Hippocampal formation (tissue), 2 donors: ENCODE measurements at regions not wholly inside any gene's neighbourhood (a gene's known extent, or its start where the extent isn't known, plus 50 kb on each side); places are given as distances from the start of the nearest gene placed in this dataset.

Experiments
- DNase-seq, 2 donors: peaks; one replicate each; lab custom pipeline; 2025; lab: John Stamatoyannopoulos, UW

GRCh38 chr4:65918872-65919271, 248.6 kb upstream of the EPHA5 start:
- DNase-seq: no peak

- DNase-seq: no peak
Measured at GRCh38 chr4:65918212-65918611, 247.9 kb upstream of the EPHA5 start.

- no peak for DNase-seq
Measured at GRCh38 chr4:65917486-65917885, 247.2 kb upstream of the EPHA5 start.

- DNase-seq: no peak
Measured at GRCh38 chr4:65911720-65912119, 241.4 kb upstream of the EPHA5 start.

GRCh38 chr4:65893957-65894755, 223.9 kb upstream of the EPHA5 start:
- DNase-seq: no peak

- no peak for DNase-seq
Measured at GRCh38 chr4:65893271-65893670, 223.0 kb upstream of the EPHA5 start.

- no peak for DNase-seq
Measured at GRCh38 chr4:65880594-65880993, 210.3 kb upstream of the EPHA5 start.

GRCh38 chr4:65868096-65868824, 198.0 kb upstream of the EPHA5 start:
- no peak for DNase-seq

GRCh38 chr4:65865489-65865888, 195.2 kb upstream of the EPHA5 start:
- DNase-seq: no peak

- no peak for DNase-seq
Measured at GRCh38 chr4:65861993-65862392, 191.7 kb upstream of the EPHA5 start.

GRCh38 chr4:65845199-65845773, 175.0 kb upstream of the EPHA5 start:
- no peak for DNase-seq

GRCh38 chr4:65839164-65839931, 169.1 kb upstream of the EPHA5 start:
- no peak for DNase-seq

GRCh38 chr4:65834707-65835106, 164.4 kb upstream of the EPHA5 start:
- no peak for DNase-seq

- no peak for DNase-seq
Measured at GRCh38 chr4:65831828-65832227, 161.5 kb upstream of the EPHA5 start.

GRCh38 chr4:65825116-65825753, 154.9 kb upstream of the EPHA5 start:
- DNase-seq: no peak

- DNase-seq: no peak
Measured at GRCh38 chr4:65819192-65819591, 148.9 kb upstream of the EPHA5 start.

- DNase-seq: no peak
Measured at GRCh38 chr4:65805936-65806335, 135.6 kb upstream of the EPHA5 start.

GRCh38 chr4:65799513-65799912, 129.2 kb upstream of the EPHA5 start:
- no peak for DNase-seq

- no peak for DNase-seq
Measured at GRCh38 chr4:65798498-65799127, 128.3 kb upstream of the EPHA5 start.

GRCh38 chr4:65791812-65792308, 121.6 kb upstream of the EPHA5 start:
- DNase-seq: no peak
